Osteoblast (primary cell): ENCODE measurements at regions not wholly inside any gene's neighbourhood (a gene's known extent, or its start where the extent isn't known, plus 50 kb on each side); places are given as distances from the start of the nearest gene placed in this dataset.

Experiments used
- DNase-seq: peaks from one replicate; pipeline ENCODE4 v3.0.0; 2011; ENCODE audit warnings: low spot score, mixed read lengths; ENCODE audit not compliant: insufficient read length; ENCODE audit errors: missing footprints
- H2AFZ ChIP-seq: 2 replicates; pipeline ENCODE4 v1.6.0; 2011; ENCODE audit warnings: mild to moderate bottlenecking, low read length
- H3K27ac ChIP-seq: 2 replicates; pipeline ENCODE4 v1.5.1; 2011; ENCODE audit warnings: mild to moderate bottlenecking, low read depth, low read length, moderate library complexity
- H3K27me3 ChIP-seq: 2 replicates; pipeline ENCODE4 v1.6.0; 2012; ENCODE audit warnings: mild to moderate bottlenecking, control low read depth, inconsistent platforms, low read length, moderate library complexity; ENCODE audit not compliant: insufficient read depth
- H3K36me3 ChIP-seq: 2 replicates; pipeline ENCODE4 v1.5.1; 2011; ENCODE audit warnings: mild to moderate bottlenecking, low read length, control low read depth, moderate library complexity; ENCODE audit not compliant: insufficient read depth
- H3K4me1 ChIP-seq: 2 replicates; pipeline ENCODE4 v1.5.1; 2011; ENCODE audit warnings: mild to moderate bottlenecking, low read length, control low read depth, moderate library complexity; ENCODE audit not compliant: insufficient read depth
- H3K4me2 ChIP-seq: 2 replicates; pipeline ENCODE4 v1.6.0; 2011; ENCODE audit warnings: mild to moderate bottlenecking, low read length; ENCODE audit not compliant: insufficient read depth
- H3K4me3 ChIP-seq: fragments of 200-600 bp; sonication (generic); 3 replicates; pipeline ENCODE4 v1.5.1; 2012; ENCODE audit warnings: mild to moderate bottlenecking, low read length, inconsistent platforms; ENCODE audit not compliant: insufficient read depth
- H3K79me2 ChIP-seq: 2 replicates; pipeline ENCODE4 v1.6.0; 2012; ENCODE audit warnings: mild to moderate bottlenecking, low read length, control low read depth, inconsistent platforms; ENCODE audit not compliant: insufficient read depth
- H3K9me3 ChIP-seq: 2 replicates; pipeline ENCODE4 v1.5.1; 2011; ENCODE audit warnings: low read depth, low read length, control low read depth
- H4K20me1 ChIP-seq: 2 replicates; pipeline ENCODE4 v1.6.0; 2012; ENCODE audit warnings: mild to moderate bottlenecking, low read length, control low read depth; ENCODE audit not compliant: insufficient read depth
- CTCF ChIP-seq: IDR thresholded peaks from 2 replicates; pipeline ENCODE4 v1.5.1; 2011; ENCODE audit warnings: mild to moderate bottlenecking, low read depth, low read length, moderate library complexity; ENCODE audit errors: extremely low read depth

DNA sequence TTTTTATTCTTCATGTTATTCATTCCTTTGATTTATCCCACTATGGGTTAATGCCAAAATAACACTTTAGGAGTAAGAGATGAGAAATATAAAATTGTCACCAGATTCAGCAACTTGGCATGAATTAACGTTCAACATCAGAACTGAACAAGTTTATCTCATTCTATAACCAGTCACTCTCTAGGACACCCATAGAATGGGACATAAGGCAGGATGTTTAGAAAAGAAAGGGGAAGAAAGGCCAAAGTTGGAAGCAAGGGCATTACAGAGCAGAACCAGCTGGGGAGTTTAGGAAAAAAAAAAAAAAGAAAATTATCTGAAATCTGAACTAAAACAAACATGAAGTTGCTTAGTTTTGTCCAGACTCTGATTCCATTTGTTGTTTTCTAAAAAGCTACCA lies 211.0 kb downstream of the PMAIP1 start:
- Histone ChIP-seq H3K4me2 (no peak overlapping the region), H3K4me1 (no peaks in the 10 kb centered on the region), H2AFZ (no peak overlapping the region), H3K4me3 (no peak overlapping the region), H3K27ac (no peak overlapping the region), H3K9me3 (no peaks in the 10 kb centered on the region), H3K79me2 (no peaks in the 10 kb centered on the region), H3K27me3 (no peaks in the 10 kb centered on the region), H3K36me3 (no peaks in the 10 kb centered on the region), H4K20me1 (no peaks in the 10 kb centered on the region)
- no peak for TF ChIP-seq CTCF
- no peak for DNase-seq

- H2AFZ ChIP-seq, result no peak overlapping the region
- no peak for DNase-seq
- no peak for TF ChIP-seq CTCF
- H3K4me2 ChIP-seq, result no peak overlapping the region
- H3K4me3 ChIP-seq, result no peak overlapping the region
- H3K4me1 ChIP-seq, result no peaks in the 10 kb centered on the region
- no peaks in the 10 kb centered on the region for H3K9me3 ChIP-seq
- no peaks in the 10 kb centered on the region for H3K79me2 ChIP-seq
- no peaks in the 10 kb centered on the region for H3K36me3 ChIP-seq
- H3K27me3 ChIP-seq, result no peaks in the 10 kb centered on the region
- H4K20me1 ChIP-seq, result no peaks in the 10 kb centered on the region
- no peak overlapping the region for H3K27ac ChIP-seq
These were observed 201.0 kb downstream of the PMAIP1 start for GRCh38 chr18:60100778-60101177.

DNA sequence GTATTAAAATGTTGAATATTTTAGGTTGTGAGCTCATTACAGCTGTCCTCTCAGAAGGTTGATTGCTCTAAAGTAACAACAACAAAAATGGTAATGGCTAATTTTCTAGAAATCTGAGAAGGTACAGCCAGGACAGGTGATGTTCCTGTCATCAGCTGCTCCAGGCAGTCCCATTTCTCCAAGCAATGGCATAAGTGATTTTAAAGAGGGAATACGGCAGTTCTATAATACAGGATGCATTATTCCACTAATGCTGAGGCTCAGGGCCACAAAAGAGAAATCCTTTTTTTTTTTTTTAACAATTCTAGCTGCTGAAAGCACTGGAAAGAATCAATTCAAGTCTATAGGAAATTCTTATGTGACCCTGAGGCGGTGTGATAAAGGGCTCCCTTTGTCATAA lies 199.9 kb downstream of the PMAIP1 start:
- Histone ChIP-seq H3K9me3 (no peaks in the 10 kb centered on the region), H3K27ac (no peak overlapping the region), H3K79me2 (no peaks in the 10 kb centered on the region), H3K4me1 (no peaks in the 10 kb centered on the region), H3K4me3 (no peak overlapping the region), H3K4me2 (no peak overlapping the region), H4K20me1 (no peaks in the 10 kb centered on the region), H3K36me3 (no peaks in the 10 kb centered on the region), H3K27me3 (no peaks in the 10 kb centered on the region), H2AFZ (no peak overlapping the region)
- no peak for DNase-seq
- TF ChIP-seq CTCF, result no peak

DNA sequence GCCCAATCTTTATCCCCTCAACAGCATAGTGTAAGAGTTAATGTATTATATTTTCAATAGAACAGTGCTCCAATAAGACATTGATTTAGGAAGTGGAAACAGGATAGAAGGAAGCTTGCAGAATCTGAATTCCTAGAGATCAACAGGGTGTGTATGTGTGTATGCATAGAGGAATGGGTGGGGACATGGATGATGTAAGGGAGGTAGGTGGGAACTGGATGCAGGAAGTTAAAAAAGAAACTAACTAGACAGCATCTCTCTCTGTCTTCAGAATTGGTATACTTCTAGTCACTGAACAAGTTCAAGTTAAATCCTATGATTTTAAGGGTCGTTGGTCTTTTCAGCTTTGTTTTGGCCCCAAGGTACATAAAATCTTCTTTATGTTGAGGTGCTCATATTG lies 196.6 kb downstream of the PMAIP1 start:
- Histone ChIP-seq H3K27ac (no peak overlapping the region), H3K4me2 (no peak overlapping the region), H3K9me3 (no peaks in the 10 kb centered on the region), H3K4me1 (no peaks in the 10 kb centered on the region), H3K36me3 (no peaks in the 10 kb centered on the region), H4K20me1 (no peaks in the 10 kb centered on the region), H2AFZ (no peak overlapping the region), H3K27me3 (peaks cover 5% of the 10 kb centered on the region), H3K4me3 (no peak overlapping the region), H3K79me2 (no peaks in the 10 kb centered on the region)
- DNase-seq, result no peak
- TF ChIP-seq CTCF, result no peak
